Hindlimb muscle (tissue), 1 donor: ENCODE measurements at regions not wholly inside any gene's neighbourhood (a gene's known extent, or its start where the extent isn't known, plus 50 kb on each side); places are given as distances from the start of the nearest gene placed in this dataset.
"Not testable (repeated sequence)": the region's sequence is repeated elsewhere in the genome, so short reads cannot be mapped to it uniquely, and the experiment has no call there.

Source experiments
- DNase-seq: peaks from one replicate; pipeline ENCODE4 v3.0.0-alpha.2; 2013

DNA sequence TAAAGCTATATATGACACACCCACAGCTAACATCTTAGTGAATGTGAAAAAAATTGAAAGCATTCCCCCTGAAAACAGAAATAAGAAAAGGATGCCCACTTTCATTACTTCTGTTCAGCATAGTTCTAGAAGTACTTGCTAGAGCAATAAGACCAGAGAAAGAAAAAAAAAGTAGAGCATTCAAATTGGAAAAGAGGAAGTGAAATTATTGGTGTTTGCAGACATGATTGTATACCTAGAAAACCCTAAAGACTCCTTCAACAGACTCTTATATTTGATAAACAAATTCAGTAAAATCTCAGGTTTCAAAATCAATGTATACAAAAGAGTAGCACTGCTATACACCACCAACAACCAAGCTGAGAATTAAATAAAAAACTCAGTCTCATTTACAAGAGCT, 1461.0 kb downstream of the AMY1C start:
- no peak for DNase-seq

DNA sequence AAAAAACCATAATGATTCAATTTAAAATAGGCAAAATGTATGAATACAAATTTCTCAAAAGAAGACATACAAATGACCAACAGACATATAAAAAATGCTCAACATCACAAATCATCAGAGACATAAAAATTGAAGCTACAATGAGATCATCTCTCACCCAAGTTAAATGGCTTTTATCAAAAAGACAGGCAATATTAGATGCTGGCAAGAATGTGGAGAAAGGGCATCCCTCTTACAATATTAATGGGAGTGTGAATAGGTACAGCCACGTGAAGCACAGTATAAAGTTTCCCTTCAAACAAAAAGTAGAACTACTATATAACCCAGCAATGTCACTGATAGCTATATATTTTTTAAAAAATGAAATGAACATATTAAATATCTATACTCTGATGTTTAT, 1481.7 kb downstream of the AMY1C start:
- no peak for DNase-seq

DNA sequence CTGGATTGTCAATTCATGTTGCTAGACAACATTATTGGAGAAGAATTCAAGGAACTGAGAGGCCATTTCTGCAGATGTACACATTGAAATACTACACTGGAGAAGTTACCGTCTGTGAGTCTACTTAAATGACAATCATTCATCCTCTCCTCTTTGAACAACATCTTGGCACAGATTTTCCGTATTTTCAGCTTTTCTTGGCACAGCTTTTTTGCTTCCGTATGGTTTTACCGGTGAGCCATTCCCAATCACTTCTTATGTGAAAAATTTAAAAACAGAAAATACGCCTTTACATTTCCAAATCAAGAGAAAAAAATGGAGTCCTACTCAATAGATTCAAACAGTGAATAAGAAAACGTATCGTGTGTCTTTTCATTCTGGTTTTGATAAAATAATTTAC, 1493.7 kb downstream of the AMY1C start:
- DNase-seq, result no peak

DNA sequence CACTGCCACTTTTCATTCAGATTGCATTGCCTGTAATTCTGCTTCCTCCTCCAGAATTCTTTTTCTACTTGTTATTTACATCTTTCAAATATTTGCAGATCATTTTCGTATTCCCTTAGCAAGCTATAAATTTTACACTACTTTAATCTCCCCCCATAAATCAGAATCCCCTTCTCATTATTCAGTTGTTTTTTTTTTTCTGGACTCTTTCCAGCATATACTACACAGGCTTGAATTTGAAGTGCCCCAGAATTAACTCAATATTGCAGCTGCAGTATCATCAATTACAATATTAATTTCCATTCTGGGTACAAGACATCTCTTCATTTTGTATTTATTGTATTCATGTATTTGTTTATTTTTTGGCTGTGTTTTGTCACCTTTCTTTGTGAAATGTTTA, 1494.3 kb downstream of the AMY1C start:
- DNase-seq, result no peak

DNA sequence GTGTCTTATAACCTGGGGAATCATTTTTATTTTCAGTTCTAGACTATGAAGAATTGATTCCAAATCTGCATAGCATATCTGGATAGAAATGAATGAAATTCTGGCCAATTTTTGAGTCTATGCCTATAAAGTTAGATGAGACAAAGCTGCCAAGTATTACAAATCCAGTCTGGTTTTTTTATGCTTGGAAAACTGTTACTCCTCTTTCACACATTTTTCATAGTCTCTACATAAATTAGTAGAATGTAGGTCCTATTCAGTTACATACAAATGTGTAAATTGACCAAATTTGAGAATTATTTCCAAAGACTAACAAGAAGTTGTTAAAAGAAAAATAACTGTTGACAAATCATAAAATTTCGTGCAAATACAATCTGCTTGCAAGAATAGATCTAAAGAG, 1505.2 kb downstream of the AMY1C start:
- no peak for DNase-seq

DNA sequence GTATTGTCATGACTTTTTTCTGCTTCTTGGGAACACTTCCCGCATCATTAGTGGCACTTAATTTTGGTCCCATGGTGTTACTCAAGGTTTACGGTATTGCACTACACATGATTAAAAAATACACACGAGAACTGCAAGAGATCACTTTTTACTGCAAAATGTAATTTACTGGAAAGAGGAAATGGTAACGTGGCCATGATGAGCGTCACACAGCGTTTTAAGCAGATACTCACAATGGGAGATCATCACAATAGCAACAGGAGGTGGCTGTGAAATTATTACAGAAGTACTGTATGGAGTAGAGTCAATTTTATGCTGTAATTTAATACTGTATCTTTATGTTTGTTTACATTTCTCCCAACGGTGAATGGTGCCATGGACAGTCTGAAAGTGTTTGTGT, 1510.3 kb downstream of the AMY1C start:
- no peak for DNase-seq

DNA sequence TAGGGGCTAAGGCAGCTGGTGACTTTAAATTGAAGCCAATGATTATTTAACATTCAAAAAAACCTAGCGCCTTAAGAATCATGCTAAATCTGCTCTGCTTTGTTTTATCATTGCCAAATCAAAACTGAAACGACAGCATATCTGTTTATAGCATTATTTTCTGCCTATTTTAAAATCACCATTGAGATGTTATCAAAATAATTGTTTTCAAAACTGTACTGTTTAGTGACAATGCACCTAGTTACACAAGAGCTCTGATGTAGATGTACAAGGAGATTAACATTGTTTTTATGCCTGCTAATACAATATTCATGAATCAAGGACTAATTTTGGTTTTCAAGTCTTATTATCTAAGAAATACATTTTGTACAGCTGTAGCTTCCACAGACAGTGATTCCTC, 1521.3 kb downstream of the AMY1C start:
- DNase-seq, result no peak

DNA sequence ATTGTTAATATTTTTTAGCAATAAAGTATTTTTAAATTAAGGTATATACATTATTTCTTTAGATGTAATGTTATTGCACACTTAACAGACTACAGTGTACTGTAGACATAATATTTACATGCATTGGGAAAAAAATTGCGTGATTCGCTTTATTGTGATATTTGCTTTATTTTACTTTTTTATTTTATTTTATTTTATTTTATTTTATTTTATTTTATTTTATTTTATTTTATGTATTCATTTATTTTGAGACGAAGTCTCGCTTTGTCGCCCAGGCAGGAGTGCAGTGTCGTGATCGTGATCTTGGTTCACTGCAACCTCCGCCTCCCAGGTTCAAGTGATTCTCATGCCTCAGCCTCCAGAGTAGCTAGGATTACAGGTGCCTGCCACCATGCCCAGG, 1522.7 kb downstream of the AMY1C start:
- not testable (repeated sequence) for DNase-seq

DNA sequence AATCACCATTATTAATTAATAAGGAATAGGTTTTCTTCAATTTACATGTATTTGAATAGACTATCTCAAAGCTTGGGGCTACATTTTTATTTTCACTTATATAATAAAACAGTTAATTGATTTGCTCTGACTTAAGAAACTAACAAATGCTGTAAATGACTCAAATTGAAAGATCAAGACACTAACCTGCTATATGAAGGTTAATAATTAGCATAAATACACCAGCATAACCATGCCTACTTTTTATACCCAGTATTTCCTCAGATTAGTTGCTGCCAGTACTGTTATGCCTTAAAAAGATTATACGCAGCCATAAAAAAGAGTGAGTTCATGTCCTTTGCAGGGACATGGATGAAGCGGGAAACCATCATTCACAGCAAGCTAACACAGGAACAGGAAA, 1545.1 kb downstream of the AMY1C start:
- no peak for DNase-seq

DNA sequence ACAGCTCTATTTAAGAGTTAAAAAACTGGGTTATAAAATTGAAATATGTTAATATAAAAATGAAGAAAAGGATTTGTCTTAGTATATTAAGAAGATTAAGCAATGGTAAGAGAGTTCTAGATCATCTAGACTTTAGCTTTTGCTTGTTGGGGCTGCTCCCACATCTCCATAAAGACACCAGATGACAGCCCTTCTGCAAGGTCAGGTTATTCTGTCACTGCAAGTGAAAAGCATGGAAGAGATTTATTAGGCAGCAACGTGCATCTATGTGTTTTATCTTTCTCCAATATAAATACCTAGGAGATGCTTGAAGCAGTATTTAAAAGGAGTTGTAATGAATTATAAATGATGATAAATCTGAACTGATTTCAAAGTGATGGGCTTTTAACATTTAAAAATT, 1560.4 kb downstream of the AMY1C start:
- DNase-seq, result no peak

DNA sequence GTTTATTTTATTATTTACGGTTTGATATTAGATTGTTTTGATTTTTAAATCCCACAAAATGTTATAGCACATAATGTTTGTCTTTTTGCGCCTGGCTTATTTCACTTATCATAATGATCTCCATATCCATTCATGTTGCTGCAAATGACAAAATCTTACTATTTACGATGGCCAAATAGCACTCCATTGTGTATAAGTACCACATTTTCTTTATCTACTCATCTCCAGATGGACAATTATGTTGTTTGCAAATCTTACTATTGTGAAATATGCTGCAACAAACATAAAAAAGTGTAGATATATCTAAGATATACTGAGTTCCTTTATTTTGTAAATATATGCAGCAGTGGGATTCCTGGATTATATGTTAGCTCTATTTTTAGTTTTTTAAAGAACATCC, 1568.3 kb downstream of the AMY1C start:
- DNase-seq, result no peak

DNA sequence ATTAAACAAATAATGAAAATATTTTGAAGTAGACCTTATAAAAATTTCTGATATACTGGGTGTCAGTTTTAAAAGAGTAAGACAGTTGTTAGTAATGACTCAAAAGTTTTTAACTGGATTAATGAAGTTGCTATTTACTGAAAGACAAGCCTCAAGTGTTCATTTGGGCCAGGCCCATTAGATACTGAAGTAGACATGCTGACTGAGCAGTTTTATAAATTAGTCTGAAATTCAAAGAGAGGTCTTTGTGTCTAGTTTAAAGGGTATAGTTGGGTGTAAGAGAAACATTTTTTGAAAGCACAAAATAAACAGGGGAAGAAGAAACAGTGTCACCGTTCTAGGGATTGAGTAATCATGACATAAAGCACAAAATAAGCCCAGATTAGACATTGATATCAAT, 1577.2 kb downstream of the AMY1C start:
- no peak for DNase-seq

DNA sequence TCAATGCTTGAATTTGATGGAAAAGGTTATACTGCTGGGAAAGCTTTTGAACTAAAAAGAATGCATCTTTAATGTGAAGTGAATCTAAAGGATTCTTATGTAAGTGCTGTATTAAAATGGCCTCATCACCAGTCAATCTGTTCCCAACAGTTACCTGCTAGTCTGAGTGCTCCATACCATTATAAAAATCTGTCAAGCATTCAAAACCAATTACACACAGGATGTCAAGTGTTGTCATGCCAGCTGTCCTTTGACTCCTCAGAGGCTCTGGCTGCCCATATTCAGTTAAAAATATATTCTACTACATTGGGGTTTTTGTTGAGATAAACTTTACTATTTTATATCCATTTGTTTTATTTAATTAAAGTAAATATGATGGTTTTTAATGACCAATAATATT, 1587.7 kb downstream of the AMY1C start:
- DNase-seq, result no peak

DNA sequence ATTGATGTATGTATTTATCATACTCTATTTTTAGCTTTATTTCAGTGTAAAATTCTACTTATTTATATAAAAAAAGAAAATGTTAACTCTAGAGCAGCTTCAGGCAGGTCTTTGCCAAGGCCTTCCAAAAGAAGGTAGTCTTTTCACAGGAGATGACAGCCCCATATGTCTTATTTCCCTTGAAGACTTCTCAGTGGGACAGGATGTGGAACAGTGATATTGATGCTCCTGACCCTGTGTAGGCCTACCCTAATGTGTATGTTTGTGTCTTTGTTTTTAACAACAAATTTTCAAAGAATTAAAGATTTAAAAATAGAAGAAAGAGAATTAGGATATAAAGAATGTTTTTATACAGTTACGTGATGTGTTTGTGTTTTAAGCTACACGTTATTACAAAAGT, 1593.6 kb downstream of the AMY1C start:
- DNase-seq, result no peak

DNA sequence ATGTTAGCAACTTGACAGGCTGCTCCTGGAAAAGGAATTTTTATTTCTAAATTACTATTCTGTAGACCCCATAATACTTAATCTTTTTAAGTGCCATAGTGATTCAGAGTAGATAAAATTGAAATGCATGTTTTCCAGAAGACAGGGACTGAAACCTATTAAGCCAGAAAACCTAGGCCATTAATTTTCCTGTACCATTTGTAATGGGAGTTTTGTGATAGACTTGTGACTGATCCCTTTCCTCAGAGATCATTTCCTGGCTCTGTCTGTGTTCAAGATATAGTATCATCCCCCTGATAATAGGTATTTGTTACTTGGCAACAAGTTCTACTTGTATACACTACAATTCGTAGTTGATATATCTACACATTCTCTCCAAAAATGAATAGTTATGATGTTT, 1609.8 kb downstream of the AMY1C start:
- DNase-seq, result no peak

DNA sequence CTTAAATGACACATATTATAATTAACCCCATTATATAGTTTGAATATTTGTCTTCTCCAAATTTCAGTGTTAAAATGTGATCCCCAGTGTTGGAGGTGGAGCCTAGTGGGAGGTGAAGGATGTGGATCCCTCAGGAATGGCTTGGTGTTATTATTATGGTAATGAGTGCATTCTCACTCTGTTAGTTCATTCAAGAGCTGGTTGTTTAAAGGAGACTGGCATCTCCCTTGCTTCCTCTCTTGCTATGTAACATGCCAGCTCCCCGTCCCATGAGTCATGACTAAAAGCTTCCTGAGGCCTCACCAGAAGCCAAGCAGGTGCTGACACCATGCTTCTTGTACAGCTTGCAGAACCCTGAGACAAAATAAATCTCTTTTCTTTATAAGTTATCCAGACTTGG, 1612.7 kb downstream of the AMY1C start:
- DNase-seq, result no peak

DNA sequence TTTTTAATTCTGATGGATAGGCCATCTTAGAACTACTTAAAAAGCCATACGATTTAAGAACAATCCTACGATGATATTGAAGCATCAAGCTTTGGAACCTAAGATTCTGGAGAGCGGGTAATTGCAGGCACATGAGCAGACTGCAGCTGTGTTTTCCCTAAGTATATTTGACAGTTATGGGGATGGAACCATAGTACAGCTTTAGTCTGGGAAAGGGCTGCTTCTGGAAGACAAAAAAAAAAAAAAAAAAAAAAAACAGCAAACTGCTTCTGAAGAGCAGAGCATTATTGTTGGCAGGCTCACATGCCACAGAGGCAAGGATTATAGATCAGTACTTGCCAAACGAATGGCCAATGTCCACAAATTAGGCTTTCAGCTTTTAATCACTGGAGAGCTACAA, 1618.7 kb downstream of the AMY1C start:
- DNase-seq, result no peak

DNA sequence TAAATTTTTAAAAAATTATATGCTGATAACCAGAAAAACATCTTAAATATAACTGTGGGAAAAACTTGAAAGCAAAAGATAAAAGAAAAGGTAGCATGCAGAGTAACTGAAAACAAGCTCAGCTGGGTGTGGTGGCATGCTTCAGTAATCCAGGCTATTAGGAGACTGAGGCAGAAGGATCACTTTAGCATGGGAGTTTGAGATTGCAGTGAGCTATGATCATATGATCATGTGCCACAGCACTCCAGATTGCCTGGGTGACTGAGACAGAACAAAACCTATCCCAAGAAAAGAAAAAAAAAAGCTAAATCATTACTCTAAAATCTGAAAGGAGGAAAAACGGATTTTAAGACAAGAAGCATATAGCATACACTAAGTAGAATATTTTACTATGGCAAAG, 1624.0 kb downstream of the AMY1C start:
- no peak for DNase-seq

DNA sequence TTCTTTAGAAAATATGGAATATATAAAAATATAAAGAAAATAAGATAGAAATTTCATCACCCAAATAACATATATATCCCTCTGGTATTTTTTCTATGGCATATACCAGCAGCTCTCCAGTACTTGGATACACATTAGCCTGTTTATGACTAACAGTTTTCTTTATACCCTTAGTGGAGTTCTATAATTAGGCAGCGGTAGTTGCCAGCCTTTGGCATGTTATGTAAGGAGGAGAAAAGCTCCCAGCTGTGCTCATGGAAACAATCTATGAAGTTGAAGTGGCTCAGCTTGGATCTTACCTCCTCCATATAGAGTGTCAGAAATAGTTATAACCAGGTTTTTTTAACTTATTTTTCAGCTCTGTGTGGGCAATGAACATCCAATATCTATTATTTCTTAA, 1636.8 kb downstream of the AMY1C start:
- no peak for DNase-seq

DNA sequence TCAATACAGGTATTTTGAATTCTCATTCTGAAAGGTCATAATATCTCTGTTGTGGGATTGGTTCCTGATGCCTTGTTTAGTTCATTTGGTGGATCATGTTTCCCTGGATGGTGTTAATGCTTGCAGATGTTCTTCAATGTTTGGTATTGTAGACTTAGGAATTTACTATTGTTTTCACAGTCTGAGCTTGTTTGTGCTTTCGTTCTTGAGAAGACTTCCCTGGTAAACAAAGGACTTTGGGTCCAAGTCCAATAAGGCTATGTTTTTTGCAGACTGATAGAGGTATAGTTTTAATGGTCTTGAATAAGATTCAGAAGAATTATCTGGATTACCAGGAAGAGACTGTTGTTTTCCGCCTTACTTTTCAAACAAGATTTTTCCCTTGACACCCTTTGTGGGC, 1646.3 kb downstream of the AMY1C start:
- DNase-seq, result no peak

DNA sequence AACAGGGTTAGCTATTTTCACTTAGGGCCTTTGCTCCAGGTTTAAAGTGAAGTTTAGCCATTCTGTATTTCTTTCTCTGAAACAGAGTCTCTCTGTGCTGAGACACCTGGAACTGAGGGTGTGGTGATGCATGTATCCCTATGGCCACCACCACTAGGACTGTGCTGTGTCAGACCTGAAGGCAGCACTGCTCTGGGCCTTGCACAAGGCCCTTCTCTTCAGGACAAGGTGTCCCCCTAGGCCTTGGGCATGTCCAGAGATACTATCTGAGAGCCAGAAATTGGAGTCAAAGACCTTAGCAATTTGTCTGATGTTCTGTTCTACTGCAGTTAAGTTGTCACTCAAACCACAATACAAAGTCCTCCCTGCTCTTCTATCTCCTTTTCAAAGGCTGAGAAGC, 1649.2 kb downstream of the AMY1C start:
- no peak for DNase-seq

DNA sequence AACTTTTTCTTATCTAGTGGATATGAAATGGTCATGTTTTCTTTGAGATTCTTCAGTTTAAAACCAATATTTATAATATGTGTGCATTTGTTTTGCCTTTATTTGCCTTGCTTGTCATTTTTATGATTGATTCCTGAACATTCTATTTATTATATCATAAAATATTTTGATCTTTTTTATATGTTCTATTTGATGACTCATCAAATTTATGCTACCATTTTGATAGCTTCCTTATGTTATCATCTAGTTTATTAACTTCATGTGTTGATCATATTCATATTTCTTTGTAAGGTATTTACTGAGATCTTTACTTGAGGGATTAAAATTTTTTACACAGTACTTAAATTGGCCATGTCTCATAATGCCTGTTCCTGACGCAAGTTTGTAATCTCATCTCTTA, 1650.0 kb downstream of the AMY1C start:
- DNase-seq, result no peak

DNA sequence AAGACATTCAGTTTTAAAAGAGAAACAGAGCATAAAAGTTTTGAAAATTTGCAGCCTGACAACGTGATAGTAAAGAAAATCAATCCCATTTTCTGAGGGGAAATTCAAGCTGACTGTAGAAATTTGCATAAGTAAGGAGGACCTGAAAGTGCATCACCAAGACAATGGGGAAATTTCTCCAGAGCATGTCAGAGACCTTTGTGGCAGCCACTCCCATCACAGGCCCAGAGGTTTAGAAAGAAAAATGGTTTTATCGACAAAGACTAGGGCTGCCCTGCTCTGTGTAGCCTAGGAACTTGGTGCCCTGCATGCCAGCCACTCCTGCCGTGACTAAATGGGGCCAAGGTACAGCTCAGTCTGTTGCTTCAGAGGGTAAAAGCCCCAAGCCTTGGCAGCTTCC, 1640.2 kb upstream of the PRMT6 start:
- DNase-seq, result no peak

DNA sequence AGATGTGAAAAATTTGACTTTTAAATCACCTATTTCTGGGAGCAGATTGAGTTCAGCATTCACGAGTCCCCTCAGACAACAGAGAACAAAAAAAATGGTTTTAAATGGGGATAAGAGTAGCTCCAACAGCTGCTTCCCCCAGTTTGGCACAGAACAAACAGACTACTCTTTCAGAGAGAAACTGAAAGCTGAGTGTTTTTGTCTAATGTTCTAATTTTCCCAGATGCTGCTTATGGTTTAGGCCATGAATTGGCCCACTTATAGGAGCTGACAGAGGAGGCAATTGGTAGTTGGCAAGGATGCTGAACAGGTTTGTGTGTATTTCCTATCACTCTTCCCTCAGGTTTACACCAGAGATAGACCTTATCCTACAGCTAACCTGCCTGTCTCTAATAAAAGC, 1637.4 kb upstream of the PRMT6 start:
- DNase-seq, result no peak

DNA sequence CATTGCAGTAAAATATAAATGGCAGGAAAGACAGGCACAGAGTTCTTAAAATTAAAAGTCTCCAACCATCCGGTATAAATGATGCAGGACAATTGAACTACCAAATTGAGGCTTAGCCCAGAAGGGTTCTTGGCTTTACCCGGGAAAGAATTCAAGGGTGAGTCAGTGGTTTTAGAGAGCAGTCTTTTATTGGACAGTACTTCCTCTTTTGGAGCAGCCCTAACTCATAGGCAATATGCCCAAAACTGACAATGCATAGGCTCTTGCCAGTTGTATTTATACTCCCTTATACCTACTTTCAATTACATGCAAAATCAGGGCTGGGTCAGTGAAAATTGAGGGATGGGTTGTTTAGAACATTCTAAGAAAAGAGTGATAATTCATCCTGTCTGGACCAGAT, 1628.9 kb upstream of the PRMT6 start:
- DNase-seq, result no peak

DNA sequence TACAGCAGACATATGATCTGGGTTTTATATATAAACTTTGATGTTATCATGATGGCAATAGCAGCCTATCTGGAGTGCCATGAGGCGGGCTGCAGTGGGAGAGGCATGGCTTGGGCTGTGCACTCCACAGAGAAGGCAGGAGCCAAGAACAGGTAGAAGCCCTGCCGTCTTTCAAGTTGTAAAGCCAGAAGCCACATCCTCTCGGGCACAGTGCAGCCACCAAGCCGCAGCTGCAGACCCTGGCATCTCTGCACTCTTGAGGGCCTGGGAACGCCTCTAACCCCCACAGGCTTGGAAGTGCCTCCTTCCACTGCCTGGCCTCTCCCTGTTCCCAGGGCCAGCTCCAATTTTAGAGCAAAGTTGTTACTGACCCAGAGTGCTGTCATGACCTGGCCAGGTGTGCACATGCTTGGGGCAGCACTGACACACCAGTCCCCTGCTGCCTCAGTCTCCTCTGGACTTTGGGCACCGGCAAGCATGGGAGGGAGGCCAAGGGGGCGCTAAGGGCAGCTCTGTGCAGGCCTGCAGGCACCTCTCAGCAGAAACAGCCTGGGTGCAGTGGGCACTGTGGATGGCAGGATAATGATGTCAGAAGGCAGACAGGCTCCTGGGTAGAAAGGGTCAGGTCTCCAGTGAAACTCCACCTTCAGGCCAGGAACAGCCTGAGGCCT, 1619.8 kb upstream of the PRMT6 start:
- DNase-seq, result no peak
